ENCODE measurements at regions not wholly inside any gene's neighbourhood (a gene's known extent, or its start where the extent isn't known, plus 50 kb on each side); places are given as distances from the start of the nearest gene placed in this dataset.

GRCh38 chr9:110015759-110016158, 192.2 kb downstream of the C9orf152 start:
- RAD21 ChIA-PET (ENCODE audit: unreplicated experiment) = no interaction called here
- DNase-seq (ENCODE audit: low read depth, low spot score) = no peak
- H3K9me3 ChIP-seq (replicated peaks; ENCODE audit: control insufficient read depth, insufficient read depth, low read length) = no peaks in the 10 kb centered on the region
- H3K9ac ChIP-seq (ENCODE audit: control insufficient read depth, insufficient read depth, low read length) = no peak overlapping the region
- H3K27me3 ChIP-seq (replicated peaks in 1 of 2; ENCODE audit: control insufficient read depth in 2 of 2, insufficient read depth in 2 of 2, low read length in 1 of 2) = no peaks in the 10 kb centered on the region
- WGBS (ENCODE audit: insufficient coverage, insufficient replicate concordance, low lambda C conversion rate, missing lambda C conversion rate) = 33% methylated on average over 5 of the region's 5 CpGs
- intact Hi-C loops (cut with micrococcal nuclease; ENCODE audit: unreplicated experiment) (no loop called here), in situ Hi-C loops (cut with MboI) (no loop called here)
- FAIRE-seq = peak; percentile 23
- SMC1A ChIA-PET (ENCODE audit: uncharacterized antibody, unreplicated experiment) = interaction anchor here (2.0 kb wide), 1 partner anchor 48 kb away, joined by 4 read pairs; no protein-coding TSS in a partner anchor
- no peak overlapping the region for H3K27ac ChIP-seq (ENCODE audit: control insufficient read depth, insufficient read depth)
- POLR2A ChIA-PET = no interaction called here
- no peaks in the 10 kb centered on the region for H4K20me1 ChIP-seq (ENCODE audit: control insufficient read depth, insufficient read depth)
- no peaks in the 10 kb centered on the region for H3K36me3 ChIP-seq (ENCODE audit: control insufficient read depth in 2 of 2, insufficient read depth in 2 of 2, low read length in 1 of 2)
- CTCF ChIA-PET = interaction anchor here (1.4 kb wide), 1 partner anchor 112 kb away, joined by 7 read pairs; no protein-coding TSS in a partner anchor
- ATAC-seq = no peak
- no peak overlapping the region for H2AFZ ChIP-seq (ENCODE audit: control insufficient read depth, low read depth, low read length)
- no TSS peak for BruUV-seq (replicated peaks)
- H3K79me2 ChIP-seq (ENCODE audit: control insufficient read depth, insufficient read depth, low read length) = no peaks in the 10 kb centered on the region
- TF ChIP-seq ZBTB33 (IDR thresholded peaks at IDR 0.05) (no peak), ELK1 (IDR thresholded peaks at IDR 0.05; ENCODE audit: low read depth, low read length) (no peak), ZSCAN29 (IDR thresholded peaks at IDR 0.05) (no peak), NRF1 (conservative IDR thresholded peaks at IDR 0.05; ENCODE audit: low read depth, low read length) (no peak), NR2F1 (conservative IDR thresholded peaks at IDR 0.05) (no peak), JUND (IDR thresholded peaks at IDR 0.05; ENCODE audit: low read depth, low read length) (no peak), SPI1 (IDR thresholded peaks at IDR 0.05; ENCODE audit: borderline replicate concordance, insufficient read depth, low read depth, low read length) (no peak), IRF5 (IDR thresholded peaks at IDR 0.05; ENCODE audit: borderline replicate concordance) (no peak), JUNB (IDR thresholded peaks at IDR 0.05) (no peak), RB1 (IDR thresholded peaks at IDR 0.05; ENCODE audit: borderline replicate concordance) (no peak), USF2 (IDR thresholded peaks at IDR 0.05; ENCODE audit: borderline replicate concordance, low read depth, low read length) (no peak), LARP7 (IDR thresholded peaks at IDR 0.05) (no peak)
- H3K4me3 ChIP-seq = no peak overlapping the region
- no peaks in the 10 kb centered on the region for H3K4me1 ChIP-seq (ENCODE audit: control insufficient read depth, insufficient read depth, low read length)
- no peak overlapping the region for H3K4me2 ChIP-seq (ENCODE audit: control insufficient read depth, insufficient read depth)
